Transverse colon (tissue), 3 donors: ENCODE measurements at regions not wholly inside any gene's neighbourhood (a gene's known extent, or its start where the extent isn't known, plus 50 kb on each side); places are given as distances from the start of the nearest gene placed in this dataset.

Source experiments
- EP300 ChIP-seq: sonication (generic); formaldehyde crosslinking; IDR thresholded peaks from one replicate; pipeline ENCODE4 v1.6.1; 2017; ENCODE audit warnings: antibody characterized with exemption, low read depth
- POLR2A ChIP-seq: fragments of 450-650 bp; IDR thresholded peaks from one replicate; pipeline ENCODE4 v1.6.1; 2016; ENCODE audit warnings: antibody characterized with exemption, mild to moderate bottlenecking, moderate library complexity
- TF ChIP-seq, protein P1 (sequence below), 5 experiments: fragments of 200-600 bp in 3 of 5; fragments of 450-650 bp in 2 of 5; sonication (generic) in 3 of 5; IDR thresholded peaks; 1 replicate in 2 of 5; 2 replicates in 3 of 5; pipeline ENCODE4 v1.5.1; 2016 to 2017; ENCODE audit warnings: antibody characterized with exemption in 5 of 5, inconsistent platforms in 3 of 5, mild to moderate bottlenecking in 2 of 5, moderate library complexity in 1 of 5

DNA sequence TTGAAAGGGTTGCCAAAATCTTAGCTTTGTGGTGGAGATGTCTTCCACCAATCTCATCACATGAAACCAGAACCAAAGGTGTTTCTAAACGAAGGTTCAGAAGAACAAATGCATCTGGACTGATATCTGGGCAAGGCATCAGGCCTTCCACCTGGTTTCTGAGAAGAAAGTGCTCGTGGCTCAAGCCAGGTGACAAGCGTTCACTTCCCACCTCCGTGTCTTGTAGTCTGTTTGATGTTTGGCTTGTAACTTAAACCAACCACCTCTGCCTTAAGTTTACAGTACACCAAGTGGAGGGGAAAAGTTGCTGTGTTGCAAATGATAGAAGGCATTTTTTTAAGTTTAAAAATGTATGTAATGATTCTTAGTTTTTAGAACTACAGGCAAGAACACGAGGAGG lies 66.9 kb upstream of the MAP3K7 start:
- TF ChIP-seq, protein P1, sequence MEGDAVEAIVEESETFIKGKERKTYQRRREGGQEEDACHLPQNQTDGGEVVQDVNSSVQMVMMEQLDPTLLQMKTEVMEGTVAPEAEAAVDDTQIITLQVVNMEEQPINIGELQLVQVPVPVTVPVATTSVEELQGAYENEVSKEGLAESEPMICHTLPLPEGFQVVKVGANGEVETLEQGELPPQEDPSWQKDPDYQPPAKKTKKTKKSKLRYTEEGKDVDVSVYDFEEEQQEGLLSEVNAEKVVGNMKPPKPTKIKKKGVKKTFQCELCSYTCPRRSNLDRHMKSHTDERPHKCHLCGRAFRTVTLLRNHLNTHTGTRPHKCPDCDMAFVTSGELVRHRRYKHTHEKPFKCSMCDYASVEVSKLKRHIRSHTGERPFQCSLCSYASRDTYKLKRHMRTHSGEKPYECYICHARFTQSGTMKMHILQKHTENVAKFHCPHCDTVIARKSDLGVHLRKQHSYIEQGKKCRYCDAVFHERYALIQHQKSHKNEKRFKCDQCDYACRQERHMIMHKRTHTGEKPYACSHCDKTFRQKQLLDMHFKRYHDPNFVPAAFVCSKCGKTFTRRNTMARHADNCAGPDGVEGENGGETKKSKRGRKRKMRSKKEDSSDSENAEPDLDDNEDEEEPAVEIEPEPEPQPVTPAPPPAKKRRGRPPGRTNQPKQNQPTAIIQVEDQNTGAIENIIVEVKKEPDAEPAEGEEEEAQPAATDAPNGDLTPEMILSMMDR (IDR thresholded peaks at IDR 0.05) = no peak
- no peak for TF ChIP-seq POLR2A
- no peak for TF ChIP-seq EP300
